ENCODE measurements at regions not wholly inside any gene's neighbourhood (a gene's known extent, or its start where the extent isn't known, plus 50 kb on each side); places are given as distances from the start of the nearest gene placed in this dataset.

DNA sequence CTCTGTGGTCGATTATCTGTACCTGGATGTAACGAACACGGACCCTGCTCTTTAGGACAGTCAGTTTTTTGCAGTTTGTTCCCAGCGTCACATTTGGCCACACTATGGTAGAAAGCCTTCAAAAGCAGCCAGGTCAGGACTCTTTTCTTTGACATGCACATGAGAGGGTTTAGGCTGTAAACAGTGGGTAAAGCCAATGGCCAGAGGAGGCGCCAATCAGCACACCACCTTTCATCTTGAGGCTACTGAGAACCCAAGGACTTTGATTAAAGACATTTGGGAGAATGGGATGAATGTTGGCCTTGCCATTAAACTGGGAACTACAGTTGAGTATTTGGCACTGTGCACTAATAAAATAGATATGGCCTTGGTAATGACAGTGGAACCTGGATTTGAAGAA is 225.9 kb downstream of the OXSM start:
- H2AFZ ChIP-seq (ENCODE audit: low read length): no peak overlapping the region
- H3K4me1 ChIP-seq (ENCODE audit: insufficient read depth, low read length): no peaks in the 10 kb centered on the region
- FAIRE-seq (no peak), ATAC-seq (no peak), DNase-seq (ENCODE audit: low spot score) (no peak)
- no peaks in the 10 kb centered on the region; a peak in 1 of 5 replicates for H3K27me3 ChIP-seq (ENCODE audit: control insufficient read depth in 1 of 2, insufficient read depth in 2 of 2, low read length in 2 of 2)
- POLR2A ChIA-PET: no interaction called here
- no peaks in the 10 kb centered on the region for H4K20me1 ChIP-seq (ENCODE audit: insufficient read depth, low read length)
- CTCF ChIA-PET (ENCODE audit: low intra/inter-chr PET ratio, low total read pairs): no interaction called here
- TF ChIP-seq HMGA1 (CRISPR knock-in tag; conservative IDR thresholded peaks at IDR 0.05): no peak
- no peak for TF ChIP-seq TAF1 (CRISPR knock-in tag; IDR thresholded peaks at IDR 0.05)
- no peak for TF ChIP-seq RAD51 (IDR thresholded peaks at IDR 0.05; ENCODE audit: borderline replicate concordance)
- TF ChIP-seq TARDBP (CRISPR knock-in tag; IDR thresholded peaks at IDR 0.05): no peak
- TF ChIP-seq, protein P1, sequence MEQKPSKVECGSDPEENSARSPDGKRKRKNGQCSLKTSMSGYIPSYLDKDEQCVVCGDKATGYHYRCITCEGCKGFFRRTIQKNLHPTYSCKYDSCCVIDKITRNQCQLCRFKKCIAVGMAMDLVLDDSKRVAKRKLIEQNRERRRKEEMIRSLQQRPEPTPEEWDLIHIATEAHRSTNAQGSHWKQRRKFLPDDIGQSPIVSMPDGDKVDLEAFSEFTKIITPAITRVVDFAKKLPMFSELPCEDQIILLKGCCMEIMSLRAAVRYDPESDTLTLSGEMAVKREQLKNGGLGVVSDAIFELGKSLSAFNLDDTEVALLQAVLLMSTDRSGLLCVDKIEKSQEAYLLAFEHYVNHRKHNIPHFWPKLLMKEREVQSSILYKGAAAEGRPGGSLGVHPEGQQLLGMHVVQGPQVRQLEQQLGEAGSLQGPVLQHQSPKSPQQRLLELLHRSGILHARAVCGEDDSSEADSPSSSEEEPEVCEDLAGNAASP (CRISPR knock-in tag; IDR thresholded peaks at IDR 0.05; ENCODE audit: borderline replicate concordance): no peak
- no peak for TF ChIP-seq HNRNPLL (IDR thresholded peaks at IDR 0.05; ENCODE audit: low read depth, low read length, poor library complexity, severe bottlenecking)
- TF ChIP-seq ATF7-NPFF (CRISPR knock-in tag; IDR thresholded peaks at IDR 0.05; ENCODE audit: low read depth): no peak
- TF ChIP-seq FOSL1 (CRISPR knock-in tag; IDR thresholded peaks at IDR 0.05; ENCODE audit: borderline replicate concordance): no peak
- TF ChIP-seq, protein P2, sequence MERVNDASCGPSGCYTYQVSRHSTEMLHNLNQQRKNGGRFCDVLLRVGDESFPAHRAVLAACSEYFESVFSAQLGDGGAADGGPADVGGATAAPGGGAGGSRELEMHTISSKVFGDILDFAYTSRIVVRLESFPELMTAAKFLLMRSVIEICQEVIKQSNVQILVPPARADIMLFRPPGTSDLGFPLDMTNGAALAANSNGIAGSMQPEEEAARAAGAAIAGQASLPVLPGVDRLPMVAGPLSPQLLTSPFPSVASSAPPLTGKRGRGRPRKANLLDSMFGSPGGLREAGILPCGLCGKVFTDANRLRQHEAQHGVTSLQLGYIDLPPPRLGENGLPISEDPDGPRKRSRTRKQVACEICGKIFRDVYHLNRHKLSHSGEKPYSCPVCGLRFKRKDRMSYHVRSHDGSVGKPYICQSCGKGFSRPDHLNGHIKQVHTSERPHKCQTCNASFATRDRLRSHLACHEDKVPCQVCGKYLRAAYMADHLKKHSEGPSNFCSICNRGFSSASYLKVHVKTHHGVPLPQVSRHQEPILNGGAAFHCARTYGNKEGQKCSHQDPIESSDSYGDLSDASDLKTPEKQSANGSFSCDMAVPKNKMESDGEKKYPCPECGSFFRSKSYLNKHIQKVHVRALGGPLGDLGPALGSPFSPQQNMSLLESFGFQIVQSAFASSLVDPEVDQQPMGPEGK (CRISPR knock-in tag; IDR thresholded peaks at IDR 0.05): no peak
- TF ChIP-seq ZNF709 (CRISPR knock-in tag; IDR thresholded peaks at IDR 0.05): no peak
- TF ChIP-seq KAT2B (IDR thresholded peaks at IDR 0.05; ENCODE audit: borderline replicate concordance, low read depth, low read length): no peak
- no peak for TF ChIP-seq ZNF431 (CRISPR knock-in tag; IDR thresholded peaks at IDR 0.05; ENCODE audit: borderline replicate concordance, low read depth)
- TF ChIP-seq YEATS2 (CRISPR knock-in tag; IDR thresholded peaks at IDR 0.05; ENCODE audit: borderline replicate concordance): no peak
- in situ Hi-C loops (cut with HindIII; ENCODE audit: extremely low pct_ligation_motif_present, low pct_unique_long_range_greater_than_20kb) (no loop called here), intact Hi-C loops (cut with micrococcal nuclease; ENCODE audit: unreplicated experiment) (no loop called here)
- no TSS peak for BruUV-seq (replicated peaks)
- H3K4me2 ChIP-seq (ENCODE audit: low read depth, low read length): no peak overlapping the region
- no peak overlapping the region for H3K4me3 ChIP-seq (replicated peaks in 1 of 3; ENCODE audit: insufficient read depth in 1 of 3, low read depth in 2 of 3, low read length in 3 of 3)
- 0% methylated on average over 5 of the region's 5 CpGs for WGBS (ENCODE audit: low lambda C conversion rate)
- H3K9ac ChIP-seq (ENCODE audit: insufficient read depth, low read depth, low read length): no peak overlapping the region
- no peaks in the 10 kb centered on the region for H3K79me2 ChIP-seq (ENCODE audit: insufficient read depth, low read length)
- peaks cover 35% of the 10 kb centered on the region; the same call in 1 of the 2 replicates for H3K9me3 ChIP-seq (ENCODE audit: low read length)
- H3K36me3 ChIP-seq (replicated peaks in 1 of 2; ENCODE audit: control insufficient read depth in 1 of 2, insufficient read depth in 2 of 2, low read length in 2 of 2): no peaks in the 10 kb centered on the region
- H3K27ac ChIP-seq (ENCODE audit: extremely low read length, insufficient read depth, low read length): no peak overlapping the region

All from HepG2 (cell line).